Progenitor cell of endocrine pancreas (in vitro differentiated cells): ENCODE measurements at regions not wholly inside any gene's neighbourhood (a gene's known extent, or its start where the extent isn't known, plus 50 kb on each side); places are given as distances from the start of the nearest gene placed in this dataset.

ENCODE experiments used
- DNase-seq: peaks from one replicate; pipeline ENCODE4 v3.0.0; 2021; ENCODE audit warnings: low spot score; ENCODE audit not compliant: unreplicated experiment
- H3K27ac Mint-ChIP-seq: 2 replicates; pipeline ENCODE4 v1.8.0; 2021; ENCODE audit warnings: mild to moderate bottlenecking, moderate library complexity, mixed read lengths
- H3K27me3 Mint-ChIP-seq: 2 replicates; pipeline ENCODE4 v1.8.0; 2021; ENCODE audit warnings: mixed read lengths
- H3K36me3 Mint-ChIP-seq: 2 replicates; pipeline ENCODE4 v1.8.0; 2022; ENCODE audit warnings: mixed read lengths; ENCODE audit not compliant: insufficient read depth
- H3K4me1 Mint-ChIP-seq: 2 replicates; pipeline ENCODE4 v1.8.0; 2021; ENCODE audit warnings: low read depth, mixed read lengths
- H3K4me3 Mint-ChIP-seq: 2 replicates; pipeline ENCODE4 v1.8.0; 2021; ENCODE audit warnings: low read depth, mild to moderate bottlenecking, moderate library complexity, mixed read lengths
- H3K9me3 Mint-ChIP-seq: 2 replicates; pipeline ENCODE4 v1.8.0; 2021; ENCODE audit warnings: low read depth, mixed read lengths
- TF ChIP-seq, protein P1 (sequence below): fragments of 200-600 bp; sonication (generic); IDR thresholded peaks from one replicate; pipeline ENCODE4 v1.5.0; 2021; ENCODE audit warnings: antibody characterized with exemption, mild to moderate bottlenecking; ENCODE audit not compliant: unreplicated experiment

DNA sequence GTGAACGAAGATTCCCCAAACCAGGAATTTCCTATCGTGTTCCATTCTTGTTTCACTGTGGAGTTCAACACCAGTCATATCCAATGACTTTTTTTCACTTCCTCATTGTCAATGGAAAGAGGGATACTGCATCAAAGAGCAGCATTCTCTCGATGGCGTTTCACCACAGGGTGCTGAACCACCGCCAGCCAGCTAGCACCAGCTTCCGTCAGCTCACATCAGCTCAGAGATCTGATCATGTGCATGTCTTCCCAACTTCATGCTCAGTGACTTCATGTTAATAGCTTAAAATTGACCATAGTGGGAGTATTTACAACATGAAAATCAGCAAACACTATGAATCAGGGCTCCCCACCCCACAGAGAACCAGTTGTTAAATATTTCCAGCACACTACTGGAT is 359.9 kb downstream of the TNS1 start:
- no peaks in the 10 kb centered on the region for H3K36me3 Mint-ChIP-seq
- H3K9me3 Mint-ChIP-seq: no peaks in the 10 kb centered on the region
- DNase-seq: no peak
- TF ChIP-seq, protein P1, sequence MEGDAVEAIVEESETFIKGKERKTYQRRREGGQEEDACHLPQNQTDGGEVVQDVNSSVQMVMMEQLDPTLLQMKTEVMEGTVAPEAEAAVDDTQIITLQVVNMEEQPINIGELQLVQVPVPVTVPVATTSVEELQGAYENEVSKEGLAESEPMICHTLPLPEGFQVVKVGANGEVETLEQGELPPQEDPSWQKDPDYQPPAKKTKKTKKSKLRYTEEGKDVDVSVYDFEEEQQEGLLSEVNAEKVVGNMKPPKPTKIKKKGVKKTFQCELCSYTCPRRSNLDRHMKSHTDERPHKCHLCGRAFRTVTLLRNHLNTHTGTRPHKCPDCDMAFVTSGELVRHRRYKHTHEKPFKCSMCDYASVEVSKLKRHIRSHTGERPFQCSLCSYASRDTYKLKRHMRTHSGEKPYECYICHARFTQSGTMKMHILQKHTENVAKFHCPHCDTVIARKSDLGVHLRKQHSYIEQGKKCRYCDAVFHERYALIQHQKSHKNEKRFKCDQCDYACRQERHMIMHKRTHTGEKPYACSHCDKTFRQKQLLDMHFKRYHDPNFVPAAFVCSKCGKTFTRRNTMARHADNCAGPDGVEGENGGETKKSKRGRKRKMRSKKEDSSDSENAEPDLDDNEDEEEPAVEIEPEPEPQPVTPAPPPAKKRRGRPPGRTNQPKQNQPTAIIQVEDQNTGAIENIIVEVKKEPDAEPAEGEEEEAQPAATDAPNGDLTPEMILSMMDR: no peak
- H3K4me1 Mint-ChIP-seq: no peaks in the 10 kb centered on the region
- H3K27me3 Mint-ChIP-seq: no peaks in the 10 kb centered on the region
- no peak overlapping the region for H3K27ac Mint-ChIP-seq
- no peak overlapping the region for H3K4me3 Mint-ChIP-seq

DNA sequence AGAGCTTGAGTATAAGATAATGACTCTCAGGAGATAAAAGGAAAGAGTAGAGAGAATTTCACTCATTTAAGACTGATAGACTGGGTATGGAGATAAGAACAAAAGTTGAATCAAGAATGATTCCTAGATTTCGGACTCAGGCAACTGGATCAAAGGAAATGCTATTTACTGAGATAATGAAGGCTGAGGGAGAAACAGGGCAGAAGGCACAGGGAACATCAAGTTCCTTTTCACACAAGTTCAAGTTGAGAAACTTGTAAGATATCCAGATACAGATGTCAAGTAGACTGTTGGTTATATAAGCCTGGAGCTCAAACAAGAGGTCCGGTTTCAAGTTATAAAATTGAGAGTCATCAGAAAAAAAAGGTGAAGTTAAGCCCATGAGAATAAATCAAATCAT is 360.8 kb downstream of the TNS1 start:
- no peaks in the 10 kb centered on the region for H3K36me3 Mint-ChIP-seq
- H3K27ac Mint-ChIP-seq: no peak overlapping the region
- TF ChIP-seq, protein P1: no peak
- no peak overlapping the region for H3K4me3 Mint-ChIP-seq
- DNase-seq: no peak
- H3K9me3 Mint-ChIP-seq: no peaks in the 10 kb centered on the region
- H3K4me1 Mint-ChIP-seq: no peaks in the 10 kb centered on the region
- no peaks in the 10 kb centered on the region for H3K27me3 Mint-ChIP-seq

DNA sequence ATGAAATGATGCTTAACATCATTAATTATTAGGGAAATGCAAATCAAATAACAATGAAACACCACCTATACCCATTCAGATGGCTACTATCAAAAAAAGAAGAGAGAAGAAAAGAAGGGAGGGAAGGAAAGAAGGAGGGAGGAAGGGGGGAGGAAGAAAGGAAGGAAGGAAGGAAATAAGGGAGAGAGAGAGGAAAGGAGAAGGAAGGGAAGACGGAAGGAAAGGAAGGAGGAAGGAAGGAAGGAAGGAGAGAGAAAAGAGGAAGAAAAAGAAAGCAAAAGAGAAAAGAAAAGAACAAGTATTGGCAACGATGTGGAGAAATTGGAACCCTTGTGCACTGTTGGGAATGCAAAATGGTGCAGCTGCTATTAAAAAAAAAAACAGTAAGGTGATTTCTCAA is 363.3 kb downstream of the TNS1 start:
- DNase-seq: no peak
- Mint-ChIP-seq H3K27ac (no peak overlapping the region), H3K9me3 (no peaks in the 10 kb centered on the region), H3K36me3 (no peaks in the 10 kb centered on the region), H3K4me3 (no peak overlapping the region), H3K27me3 (no peaks in the 10 kb centered on the region), H3K4me1 (no peaks in the 10 kb centered on the region)
- TF ChIP-seq, protein P1: no peak

DNA sequence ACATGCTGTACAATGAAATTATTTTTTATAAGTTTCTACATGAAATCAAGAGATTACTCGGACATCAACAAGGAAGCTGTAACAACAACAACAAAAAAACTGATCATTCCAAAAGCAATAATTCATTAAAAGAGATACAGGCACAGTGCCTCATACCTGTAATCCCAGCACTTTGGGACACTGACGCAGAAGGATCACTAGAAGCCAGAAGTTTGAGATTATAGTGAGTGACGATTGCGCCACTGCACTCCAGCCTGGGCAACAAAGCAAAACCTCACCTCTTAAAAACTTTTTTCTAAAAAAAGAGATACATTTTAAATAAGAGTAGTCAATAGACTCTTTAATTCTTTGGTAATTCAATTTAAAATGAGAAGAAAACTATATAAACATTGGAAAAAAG is 364.3 kb downstream of the TNS1 start:
- DNase-seq: no peak
- TF ChIP-seq, protein P1: no peak
- H3K9me3 Mint-ChIP-seq: no peaks in the 10 kb centered on the region
- H3K4me3 Mint-ChIP-seq: no peak overlapping the region
- H3K36me3 Mint-ChIP-seq: no peaks in the 10 kb centered on the region
- no peak overlapping the region for H3K27ac Mint-ChIP-seq
- no peaks in the 10 kb centered on the region for H3K4me1 Mint-ChIP-seq
- no peaks in the 10 kb centered on the region for H3K27me3 Mint-ChIP-seq

DNA sequence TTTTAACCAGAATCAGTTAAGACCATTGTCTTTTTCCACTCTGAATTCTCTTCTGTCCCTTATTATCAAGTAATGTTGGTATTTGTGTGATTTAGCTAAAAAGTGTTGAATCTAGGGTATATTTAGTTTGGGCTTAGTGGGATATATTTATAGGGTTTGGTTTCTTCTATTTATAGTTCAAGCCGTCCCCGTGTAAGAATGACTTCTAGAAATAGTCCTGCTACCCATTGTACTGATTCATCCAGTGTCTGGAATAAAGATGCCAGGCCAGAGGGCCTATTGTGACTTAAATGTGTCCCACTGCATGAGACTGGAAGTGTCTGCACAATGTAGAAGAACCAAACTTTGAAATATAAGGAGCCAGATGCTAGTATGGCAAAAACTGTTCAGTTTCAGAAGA is 364.8 kb downstream of the TNS1 start:
- no peak overlapping the region for H3K4me3 Mint-ChIP-seq
- no peaks in the 10 kb centered on the region for H3K4me1 Mint-ChIP-seq
- H3K27ac Mint-ChIP-seq: no peak overlapping the region
- no peaks in the 10 kb centered on the region for H3K36me3 Mint-ChIP-seq
- TF ChIP-seq, protein P1: no peak
- DNase-seq: no peak
- H3K9me3 Mint-ChIP-seq: no peaks in the 10 kb centered on the region
- no peaks in the 10 kb centered on the region for H3K27me3 Mint-ChIP-seq
